Activated CD4-positive, alpha-beta memory T cell treated with anti-CD3 and anti-CD28 coated beads, Interleukin-2, amount 10 ng/mL, durations not matched to agents 7 days and 5 days (primary cell): ENCODE measurements at regions not wholly inside any gene's neighbourhood (a gene's known extent, or its start where the extent isn't known, plus 50 kb on each side); places are given as distances from the start of the nearest gene placed in this dataset.

Experiments used
- CTCF ChIA-PET: fragments of 350-600 bp; sonication (Branson Sonifier 250); formaldehyde crosslinking; loops from one replicate; lab custom pipeline; 2021; ENCODE audit warnings: antibody characterized with exemption, inconsistent platforms; lab: Charles Lee
- POLR2A ChIA-PET: fragments of 350-600 bp; sonication (Branson Sonifier 250); formaldehyde crosslinking; loops from one replicate; lab custom pipeline; 2021; ENCODE audit warnings: antibody characterized with exemption; lab: Charles Lee
- DNase-seq: peaks from one replicate; pipeline ENCODE4 v3.0.0-alpha.2; 2020
- H3K27ac Mint-ChIP-seq: one replicate; pipeline ENCODE4 v1.8.0; 2021; ENCODE audit warnings: mild to moderate bottlenecking, mixed read lengths
- H3K27me3 Mint-ChIP-seq: one replicate; pipeline ENCODE4 v1.8.0; 2021; ENCODE audit warnings: mixed read lengths
- H3K36me3 Mint-ChIP-seq: one replicate; pipeline ENCODE4 v1.8.0; 2021; ENCODE audit warnings: low read depth, mixed read lengths
- H3K4me1 Mint-ChIP-seq: one replicate; pipeline ENCODE4 v1.8.0; 2021; ENCODE audit warnings: mixed read lengths
- H3K4me3 Mint-ChIP-seq: one replicate; pipeline ENCODE4 v1.8.0; 2021; ENCODE audit warnings: mild to moderate bottlenecking, mixed read lengths
- H3K9me3 Mint-ChIP-seq: one replicate; pipeline ENCODE4 v1.8.0; 2021; ENCODE audit warnings: mixed read lengths

DNA sequence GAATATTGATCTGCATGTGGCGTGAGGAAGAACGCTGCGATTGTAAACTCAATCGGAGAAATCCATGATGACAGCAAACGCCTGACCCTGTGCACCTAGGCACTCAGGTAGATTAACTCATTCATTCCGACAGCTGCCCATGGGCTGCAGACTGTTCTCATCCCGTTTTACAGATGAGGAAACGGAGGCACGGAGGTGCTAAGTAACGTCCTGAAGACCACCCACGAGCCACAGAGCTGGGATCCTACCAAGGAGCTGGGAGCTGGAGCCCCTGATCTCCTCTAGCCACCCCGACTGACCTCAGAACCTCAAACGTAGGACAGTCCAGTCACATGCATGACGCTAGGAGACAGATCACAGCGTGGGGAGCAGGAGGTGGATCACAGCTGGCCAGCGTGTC is 1092.7 kb downstream of the BRD1 start:
- DNase-seq = no peak
- ChIA-PET CTCF (no interaction called here), POLR2A (no interaction called here)
- no peaks in the 10 kb centered on the region for H3K4me1 Mint-ChIP-seq
- H3K27ac Mint-ChIP-seq = no peak overlapping the region
- no peaks in the 10 kb centered on the region for H3K27me3 Mint-ChIP-seq
- no peak overlapping the region for H3K4me3 Mint-ChIP-seq
- H3K36me3 Mint-ChIP-seq = no peaks in the 10 kb centered on the region
- no peaks in the 10 kb centered on the region for H3K9me3 Mint-ChIP-seq

GRCh38 chr22:48734359-48734758 is 1093.3 kb downstream of the BRD1 start:
- no peaks in the 10 kb centered on the region for H3K4me1 Mint-ChIP-seq
- H3K4me3 Mint-ChIP-seq = no peak overlapping the region
- H3K9me3 Mint-ChIP-seq = no peaks in the 10 kb centered on the region
- ChIA-PET CTCF (no interaction called here), POLR2A (no interaction called here)
- no peaks in the 10 kb centered on the region for H3K36me3 Mint-ChIP-seq
- no peaks in the 10 kb centered on the region for H3K27me3 Mint-ChIP-seq
- DNase-seq = no peak
- H3K27ac Mint-ChIP-seq = no peak overlapping the region

- no peaks in the 10 kb centered on the region for H3K9me3 Mint-ChIP-seq
- H3K4me1 Mint-ChIP-seq = no peaks in the 10 kb centered on the region
- no peak for DNase-seq
- no peak overlapping the region for H3K4me3 Mint-ChIP-seq
- ChIA-PET POLR2A (no interaction called here), CTCF (no interaction called here)
- no peaks in the 10 kb centered on the region for H3K36me3 Mint-ChIP-seq
- H3K27me3 Mint-ChIP-seq = no peaks in the 10 kb centered on the region
- no peak overlapping the region for H3K27ac Mint-ChIP-seq
Observed at GRCh38 chr22:48729499-48730171, 1098.0 kb downstream of the BRD1 start.

GRCh38 chr22:48727454-48728058 is 1100.1 kb downstream of the BRD1 start:
- POLR2A ChIA-PET = no interaction called here
- CTCF ChIA-PET = no interaction called here
- Mint-ChIP-seq H3K36me3 (no peaks in the 10 kb centered on the region), H3K27ac (no peak overlapping the region), H3K27me3 (no peaks in the 10 kb centered on the region), H3K4me1 (no peaks in the 10 kb centered on the region), H3K4me3 (no peak overlapping the region), H3K9me3 (no peaks in the 10 kb centered on the region)
- DNase-seq = no peak

GRCh38 chr22:48724899-48725298 is 1102.8 kb downstream of the BRD1 start:
- CTCF ChIA-PET = no interaction called here
- H3K27ac Mint-ChIP-seq = no peak overlapping the region

GRCh38 chr22:48722661-48723060 is 1105.0 kb downstream of the BRD1 start:
- Mint-ChIP-seq H3K4me3 (no peak overlapping the region), H3K27ac (no peak overlapping the region), H3K27me3 (no peaks in the 10 kb centered on the region), H3K36me3 (no peaks in the 10 kb centered on the region), H3K4me1 (no peaks in the 10 kb centered on the region), H3K9me3 (no peaks in the 10 kb centered on the region)
- POLR2A ChIA-PET = no interaction called here
- CTCF ChIA-PET = no interaction called here
- DNase-seq = no peak

More at GRCh38 chr22:48724899-48725298, 1102.8 kb downstream of the BRD1 start:
- Mint-ChIP-seq H3K9me3 (no peaks in the 10 kb centered on the region), H3K4me1 (no peaks in the 10 kb centered on the region), H3K27me3 (no peaks in the 10 kb centered on the region), H3K36me3 (no peaks in the 10 kb centered on the region), H3K4me3 (no peak overlapping the region)
- no peak for DNase-seq
- POLR2A ChIA-PET = no interaction called here

- Mint-ChIP-seq H3K4me3 (no peak overlapping the region), H3K27me3 (no peaks in the 10 kb centered on the region), H3K36me3 (no peaks in the 10 kb centered on the region), H3K27ac (no peak overlapping the region), H3K4me1 (no peaks in the 10 kb centered on the region), H3K9me3 (no peaks in the 10 kb centered on the region)
- CTCF ChIA-PET = no interaction called here
- POLR2A ChIA-PET = no interaction called here
- no peak for DNase-seq
Observed at GRCh38 chr22:48721395-48721669, 1106.3 kb downstream of the BRD1 start.

DNA sequence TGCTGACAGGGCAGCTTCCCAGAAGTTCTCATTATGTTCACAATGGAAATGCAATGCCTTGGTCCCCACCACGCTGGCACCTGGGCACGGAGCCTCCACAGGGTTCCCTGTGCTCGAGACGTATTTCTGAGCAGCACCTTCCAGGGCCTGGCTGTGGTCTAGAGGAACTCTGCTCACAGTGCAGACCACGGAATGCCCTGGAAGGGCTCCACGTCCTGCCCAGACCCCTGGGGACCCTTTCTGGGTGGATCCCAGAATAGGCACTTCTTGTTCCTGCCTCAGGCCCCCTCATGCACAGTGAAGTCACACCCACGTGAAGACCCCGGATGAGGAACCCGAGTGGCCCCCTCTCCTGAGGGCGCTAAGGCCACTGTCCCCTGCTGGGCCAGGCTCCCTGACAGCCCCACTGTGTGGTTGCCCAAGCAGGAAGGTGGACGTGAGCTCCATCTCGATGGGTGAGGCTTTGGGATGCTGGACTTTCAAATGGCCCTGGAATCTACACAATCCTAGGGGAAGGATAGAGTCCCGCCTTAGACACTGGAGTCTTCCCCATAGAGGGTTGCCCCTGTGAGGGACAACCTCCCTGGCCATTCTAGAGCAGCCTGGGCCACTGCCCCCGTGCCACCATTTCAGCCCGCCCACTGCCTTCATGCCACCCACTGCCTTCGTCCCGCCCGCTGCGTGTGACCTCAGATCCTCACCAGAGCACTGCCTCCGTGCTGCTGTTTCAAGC is 1106.8 kb downstream of the BRD1 start:
- Mint-ChIP-seq H3K27me3 (no peaks in the 10 kb centered on the region), H3K9me3 (no peaks in the 10 kb centered on the region), H3K36me3 (no peaks in the 10 kb centered on the region), H3K4me3 (no peak overlapping the region), H3K4me1 (no peaks in the 10 kb centered on the region), H3K27ac (no peak overlapping the region)
- CTCF ChIA-PET = no interaction called here
- POLR2A ChIA-PET = no interaction called here
- no peak for DNase-seq

DNA sequence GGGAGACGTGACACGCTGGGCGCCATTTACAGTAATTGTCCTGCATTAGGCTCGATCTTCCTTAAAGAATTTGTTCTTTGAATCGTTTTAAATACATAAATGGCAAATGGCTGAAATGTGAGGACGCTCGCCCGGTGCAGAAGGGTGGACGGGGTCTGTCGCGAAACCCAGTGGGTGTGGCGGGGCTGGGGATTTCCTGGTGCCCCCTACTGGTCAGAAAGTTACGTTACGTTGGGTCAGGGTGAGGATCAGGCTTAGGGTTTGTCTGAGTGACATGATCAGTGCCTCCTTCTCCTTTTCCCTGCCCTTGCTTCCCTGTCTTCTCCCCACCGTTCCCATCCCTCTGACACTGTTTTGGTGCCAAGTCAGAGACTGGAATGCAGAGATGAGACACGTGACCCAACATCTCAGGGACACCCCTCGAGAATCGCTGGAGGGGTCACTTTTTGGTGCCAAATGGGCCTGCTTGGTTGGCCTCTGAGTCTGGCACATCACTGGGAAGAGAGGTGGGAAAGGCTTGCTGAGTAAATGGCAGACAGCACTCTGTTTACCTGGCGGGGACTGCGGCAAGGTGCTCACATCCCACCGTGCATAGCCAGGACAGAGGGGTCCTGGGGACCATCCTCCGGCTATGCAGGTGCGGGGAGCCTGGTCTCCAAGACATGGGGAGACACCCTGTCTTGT is 1107.6 kb downstream of the BRD1 start:
- Mint-ChIP-seq H3K27me3 (no peaks in the 10 kb centered on the region), H3K4me3 (no peak overlapping the region), H3K27ac (no peak overlapping the region), H3K36me3 (no peaks in the 10 kb centered on the region), H3K9me3 (no peaks in the 10 kb centered on the region), H3K4me1 (no peaks in the 10 kb centered on the region)
- ChIA-PET POLR2A (no interaction called here), CTCF (no interaction called here)
- DNase-seq = no peak

- Mint-ChIP-seq H3K27ac (no peak overlapping the region), H3K4me1 (no peaks in the 10 kb centered on the region), H3K27me3 (no peaks in the 10 kb centered on the region), H3K9me3 (no peaks in the 10 kb centered on the region), H3K4me3 (no peak overlapping the region), H3K36me3 (no peaks in the 10 kb centered on the region)
- POLR2A ChIA-PET = no interaction called here
- CTCF ChIA-PET = interaction anchor here (0.6 kb wide), 1 partner anchor 593 kb away, joined by 3 read pairs; no protein-coding TSS in a partner anchor
- no peak for DNase-seq
Observed at GRCh38 chr22:48718818-48719500, 1108.7 kb downstream of the BRD1 start.

DNA sequence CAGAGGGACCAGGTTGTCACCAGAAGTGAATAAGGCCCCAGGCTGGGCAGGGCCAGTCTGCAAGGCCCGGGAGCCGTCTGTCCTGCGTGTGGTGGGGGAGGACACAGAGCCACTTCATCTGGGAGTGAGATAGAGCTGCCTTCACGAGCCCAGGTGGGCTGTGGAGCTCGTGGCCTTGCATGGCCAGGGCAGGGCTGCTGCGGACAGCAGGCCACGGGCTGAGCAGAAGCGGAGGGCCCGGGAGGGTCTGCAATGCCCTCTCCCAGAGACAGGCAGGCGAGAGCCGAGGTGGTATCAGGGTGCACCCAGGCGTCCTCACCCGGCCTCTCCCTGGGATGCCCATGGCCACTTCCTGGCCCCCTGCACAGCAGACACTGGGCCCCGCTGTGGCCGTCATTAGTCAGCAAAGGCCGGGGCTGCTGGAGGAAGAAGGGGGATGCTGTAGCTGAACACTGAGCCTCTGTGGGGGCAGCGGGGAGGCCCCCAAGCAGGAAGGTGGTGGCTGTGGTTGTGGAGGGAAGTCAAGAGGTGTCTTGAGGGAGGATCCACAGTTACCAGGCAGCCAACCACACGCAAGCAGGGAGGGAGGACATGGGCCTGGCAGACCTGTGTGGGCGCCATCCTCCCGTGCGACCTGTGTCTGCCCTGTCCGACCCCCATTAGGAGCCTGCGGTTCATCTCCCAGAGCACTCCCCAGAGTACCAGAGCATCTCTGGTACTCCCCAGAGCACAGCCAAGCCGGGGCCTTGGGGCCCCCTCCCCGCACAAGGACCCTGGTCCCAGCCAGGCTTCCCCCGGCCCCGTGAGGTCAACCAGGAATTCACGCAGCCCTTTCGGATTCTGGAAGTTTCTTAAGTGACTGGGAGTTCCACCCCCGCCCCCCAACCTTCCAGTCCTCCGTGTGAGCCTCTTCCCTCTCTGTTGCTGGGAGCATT is 1109.5 kb downstream of the BRD1 start:
- ChIA-PET CTCF (interaction anchor here (0.6 kb wide), 1 partner anchor 594 kb away, joined by 3 read pairs; no protein-coding TSS in a partner anchor), POLR2A (no interaction called here)
- Mint-ChIP-seq H3K36me3 (no peaks in the 10 kb centered on the region), H3K27ac (no peak overlapping the region), H3K9me3 (no peaks in the 10 kb centered on the region), H3K4me1 (no peaks in the 10 kb centered on the region), H3K27me3 (no peaks in the 10 kb centered on the region), H3K4me3 (no peak overlapping the region)
- no peak for DNase-seq

DNA sequence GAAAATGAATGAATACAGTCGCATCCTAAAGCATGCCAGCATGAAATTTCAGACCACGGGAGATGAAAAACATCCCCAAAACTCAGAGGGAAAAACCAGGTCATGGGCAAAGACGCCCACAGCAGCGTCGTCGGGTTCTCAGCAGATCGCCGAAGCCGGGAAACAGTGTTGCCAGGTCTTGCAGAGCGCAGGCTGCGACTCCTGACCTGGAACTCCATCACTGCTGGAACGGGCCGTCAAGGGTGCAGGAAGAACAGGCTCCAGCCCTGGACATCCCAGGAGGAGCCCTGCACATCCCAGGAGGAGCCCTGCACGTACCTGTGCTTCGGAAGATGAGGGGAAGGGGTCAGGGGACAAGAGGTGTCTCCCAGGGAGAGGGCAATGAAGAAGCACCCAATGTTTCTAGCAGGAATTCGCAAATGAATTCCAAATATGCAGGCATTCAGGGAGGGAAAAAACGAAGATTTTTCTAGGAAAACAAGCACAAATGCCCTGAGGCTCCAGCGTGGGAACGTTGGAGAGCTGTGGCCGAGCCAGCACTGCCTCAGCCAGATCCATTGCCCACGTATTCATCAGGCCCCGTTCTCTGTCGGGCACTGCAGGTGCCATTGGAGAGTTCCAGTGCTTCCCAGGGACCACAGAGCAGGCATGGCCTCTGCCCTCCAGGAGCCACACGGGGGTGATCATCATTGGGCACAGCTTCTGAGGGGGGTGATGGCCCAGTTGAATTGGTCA is 1110.4 kb downstream of the BRD1 start:
- DNase-seq = no peak
- no peaks in the 10 kb centered on the region for H3K27me3 Mint-ChIP-seq
- H3K27ac Mint-ChIP-seq = no peak overlapping the region
- POLR2A ChIA-PET = no interaction called here
- H3K4me1 Mint-ChIP-seq = no peaks in the 10 kb centered on the region
- H3K9me3 Mint-ChIP-seq = no peaks in the 10 kb centered on the region
- no peaks in the 10 kb centered on the region for H3K36me3 Mint-ChIP-seq
- CTCF ChIA-PET = no interaction called here
- no peak overlapping the region for H3K4me3 Mint-ChIP-seq
